ENCODE measurements at regions not wholly inside any gene's neighbourhood (a gene's known extent, or its start where the extent isn't known, plus 50 kb on each side); places are given as distances from the start of the nearest gene placed in this dataset.

- no peak for DNase-seq (ENCODE audit: low read depth)
These were observed 601.1 kb upstream of the PIK3C3 start for GRCh38 chr18:41353777-41354528.

GRCh38 chr18:41351430-41351829 is 603.6 kb upstream of the PIK3C3 start:
- DNase-seq (ENCODE audit: low read depth), result no peak

GRCh38 chr18:41347057-41347456 is 608.0 kb upstream of the PIK3C3 start:
- DNase-seq (ENCODE audit: low read depth), result peak; percentile 11

- DNase-seq (ENCODE audit: low read depth), result no peak
These were observed 611.2 kb upstream of the PIK3C3 start for GRCh38 chr18:41343808-41344207.

GRCh38 chr18:41338341-41338740 is 616.7 kb upstream of the PIK3C3 start:
- DNase-seq (ENCODE audit: low read depth), result no peak

- DNase-seq (ENCODE audit: low read depth), result no peak
These were observed 623.4 kb upstream of the PIK3C3 start for GRCh38 chr18:41331661-41332060.

GRCh38 chr18:41326311-41326710 is 628.7 kb upstream of the PIK3C3 start:
- DNase-seq (ENCODE audit: low read depth), result no peak

GRCh38 chr18:41324934-41325333 is 630.1 kb upstream of the PIK3C3 start:
- no peak for DNase-seq (ENCODE audit: low read depth)

GRCh38 chr18:41324020-41324791 is 630.8 kb upstream of the PIK3C3 start:
- no peak for DNase-seq (ENCODE audit: low read depth)

- DNase-seq (ENCODE audit: low read depth), result no peak
These were observed 632.0 kb upstream of the PIK3C3 start for GRCh38 chr18:41323044-41323443.

- DNase-seq (ENCODE audit: low read depth), result no peak
These were observed 634.9 kb upstream of the PIK3C3 start for GRCh38 chr18:41320100-41320499.

GRCh38 chr18:41315134-41315533 is 639.9 kb upstream of the PIK3C3 start:
- no peak for DNase-seq (ENCODE audit: low read depth)

GRCh38 chr18:41311571-41312547 is 643.2 kb upstream of the PIK3C3 start:
- no peak for DNase-seq (ENCODE audit: low read depth)

- no peak for DNase-seq (ENCODE audit: low read depth)
These were observed 657.3 kb upstream of the PIK3C3 start for GRCh38 chr18:41297740-41298139.

- no peak for DNase-seq (ENCODE audit: low read depth)
These were observed 685.7 kb upstream of the PIK3C3 start for GRCh38 chr18:41269294-41269693.

- DNase-seq (ENCODE audit: low read depth), result no peak
These were observed 686.8 kb upstream of the PIK3C3 start for GRCh38 chr18:41268271-41268670.

GRCh38 chr18:41266616-41267015 is 688.4 kb upstream of the PIK3C3 start:
- no peak for DNase-seq (ENCODE audit: low read depth)

- DNase-seq (ENCODE audit: low read depth), result no peak
These were observed 688.8 kb upstream of the PIK3C3 start for GRCh38 chr18:41266204-41266603.

- DNase-seq (ENCODE audit: low read depth), result no peak
These were observed 690.0 kb upstream of the PIK3C3 start for GRCh38 chr18:41265047-41265446.

- DNase-seq (ENCODE audit: low read depth), result no peak
These were observed 691.1 kb upstream of the PIK3C3 start for GRCh38 chr18:41263956-41264355.

GRCh38 chr18:41262688-41263087 is 692.3 kb upstream of the PIK3C3 start:
- DNase-seq (ENCODE audit: low read depth), result no peak

GRCh38 chr18:41244591-41245037 is 710.4 kb upstream of the PIK3C3 start:
- DNase-seq (ENCODE audit: low read depth), result no peak

All from EH (cell line).